ENCODE measurements at regions not wholly inside any gene's neighbourhood (a gene's known extent, or its start where the extent isn't known, plus 50 kb on each side); places are given as distances from the start of the nearest gene placed in this dataset.

- FAIRE-seq (no peak), DNase-seq (ENCODE audit: low spot score) (no peak)
Observed at GRCh38 chr9:13493697-13494096, 214.2 kb upstream of the MPDZ start.

DNA sequence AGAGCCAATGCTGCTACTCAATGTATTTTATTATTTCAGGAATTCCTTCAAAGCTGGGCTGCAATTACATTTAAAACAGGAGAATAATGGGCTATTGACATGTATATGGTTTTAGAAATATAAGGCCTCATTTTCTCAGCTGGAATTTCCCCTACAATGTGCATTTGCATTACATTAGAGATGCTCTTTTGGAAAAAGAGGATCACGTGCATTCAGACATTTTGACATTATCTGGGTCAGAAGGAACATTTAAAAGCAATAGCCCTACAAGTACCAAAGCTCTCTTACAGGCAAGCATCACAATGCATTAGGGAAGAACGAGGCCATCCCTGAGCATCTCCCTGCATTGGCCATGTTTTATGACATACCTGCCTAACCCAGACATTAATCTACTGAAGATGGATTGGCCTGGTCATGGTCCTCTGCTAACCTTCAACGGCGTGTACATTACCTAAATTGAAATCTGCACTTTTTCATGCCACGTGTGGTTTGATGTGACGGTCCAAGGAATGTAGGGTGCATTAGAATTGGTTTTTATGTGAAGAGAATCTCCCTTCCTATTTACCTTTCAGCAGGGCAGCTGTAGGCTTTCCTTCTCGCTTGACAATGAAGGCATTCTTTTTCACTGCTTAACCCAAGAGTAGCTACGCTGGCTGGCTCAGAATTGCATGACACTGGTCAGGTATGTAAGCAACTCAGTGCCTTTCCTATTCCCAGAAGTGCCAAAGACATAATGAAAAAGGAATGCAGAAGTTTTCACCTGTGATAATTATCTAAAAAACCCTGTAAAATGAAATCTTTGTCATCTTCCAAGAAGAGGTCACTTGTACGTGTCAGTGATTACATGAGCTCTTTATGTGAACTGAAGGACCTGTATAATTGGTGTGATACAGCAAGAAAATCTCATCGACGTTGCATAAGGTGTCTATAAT lies 212.3 kb upstream of the MPDZ start:
- FAIRE-seq (no peak), DNase-seq (ENCODE audit: low spot score) (no peak)

DNA sequence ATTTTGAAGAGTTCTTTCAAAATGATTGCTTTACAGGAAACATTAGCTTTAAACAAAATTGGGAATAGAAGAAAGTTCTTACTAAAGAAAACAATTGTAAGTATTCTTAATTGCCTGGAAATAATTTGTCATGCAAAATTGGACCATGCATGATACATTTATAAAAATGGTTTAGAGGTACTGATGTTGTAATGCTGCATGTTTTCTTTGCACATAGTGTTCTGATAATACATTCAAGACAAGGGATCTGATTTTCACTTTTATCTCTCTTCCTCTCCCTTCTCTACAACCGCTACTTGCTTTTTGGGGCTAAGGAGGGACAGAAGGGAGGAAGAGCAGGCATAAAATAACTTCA lies 211.6 kb upstream of the MPDZ start:
- FAIRE-seq = no peak
- no peak for DNase-seq (ENCODE audit: low spot score)

GRCh38 chr9:13487936-13488335 lies 208.4 kb upstream of the MPDZ start:
- no peak for FAIRE-seq
- DNase-seq (ENCODE audit: low spot score) = no peak

DNA sequence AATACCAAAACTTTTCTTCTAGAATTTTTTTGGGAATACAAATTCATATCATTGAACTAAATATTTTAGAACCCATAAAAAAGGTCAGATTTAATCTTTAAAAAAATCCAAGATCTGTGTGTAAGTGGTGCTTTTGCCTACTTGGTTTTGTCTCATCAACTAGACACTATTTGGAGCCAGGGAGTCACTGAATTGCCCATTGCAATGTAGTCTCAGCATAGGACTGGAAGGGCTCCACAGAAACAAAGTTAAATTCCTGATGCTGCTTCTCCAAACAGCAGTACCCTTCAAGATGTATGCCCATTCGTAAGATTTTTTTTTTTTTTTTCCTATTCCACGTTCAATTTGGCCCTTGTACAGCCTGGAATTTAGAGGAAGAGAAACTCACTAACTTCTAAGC lies 208.0 kb upstream of the MPDZ start:
- FAIRE-seq (no peak), DNase-seq (ENCODE audit: low spot score) (no peak)

DNA sequence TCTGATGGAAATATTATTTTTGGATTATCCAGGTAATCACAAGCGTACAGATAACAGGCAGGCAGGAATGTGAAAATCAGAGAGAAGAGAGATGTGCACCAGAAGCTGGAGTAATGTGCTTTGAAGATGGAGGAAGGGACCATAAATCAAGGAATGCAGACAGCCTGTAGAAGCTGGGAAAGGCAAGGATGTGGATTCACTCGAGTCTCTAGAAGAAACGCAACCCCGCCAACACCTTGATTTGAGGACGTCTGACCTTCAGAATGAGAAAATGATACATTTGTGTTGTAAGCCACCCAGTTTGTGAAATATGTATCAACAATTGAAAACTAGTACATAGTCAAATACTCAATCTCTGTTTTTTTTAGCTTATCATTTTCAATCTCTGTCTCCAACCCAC lies 207.6 kb upstream of the MPDZ start:
- DNase-seq (ENCODE audit: low spot score) (no peak), FAIRE-seq (no peak)

GRCh38 chr9:13485068-13485596 lies 205.6 kb upstream of the MPDZ start:
- DNase-seq (ENCODE audit: low spot score) (peak; percentile 10), FAIRE-seq (no peak)

DNA sequence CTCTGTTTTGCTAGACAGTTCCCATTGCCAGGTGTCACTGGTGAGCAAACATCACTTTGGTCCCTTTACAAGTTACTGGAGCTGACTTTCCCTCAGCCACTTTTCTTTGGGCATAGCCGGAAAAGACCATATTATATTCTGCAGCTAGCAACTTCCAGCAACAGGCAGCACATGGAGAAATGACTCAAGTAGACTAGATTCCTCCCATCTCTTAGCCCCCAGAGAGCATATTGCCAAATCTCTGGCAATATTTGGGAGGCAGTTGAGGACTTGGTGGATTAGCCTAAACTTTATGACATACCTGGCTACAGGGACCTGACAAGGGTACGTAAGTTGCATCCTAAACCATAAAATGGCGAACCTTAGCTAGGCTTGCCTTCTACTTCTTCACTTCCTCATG lies 204.7 kb upstream of the MPDZ start:
- no peak for FAIRE-seq
- no peak for DNase-seq (ENCODE audit: low spot score)

- DNase-seq (ENCODE audit: low spot score) = no peak
- FAIRE-seq = no peak
Observed at GRCh38 chr9:13481274-13481673, 201.8 kb upstream of the MPDZ start.

- no peak for FAIRE-seq
- DNase-seq (ENCODE audit: low spot score) = no peak
Observed at GRCh38 chr9:13480693-13481092, 201.2 kb upstream of the MPDZ start.

DNA sequence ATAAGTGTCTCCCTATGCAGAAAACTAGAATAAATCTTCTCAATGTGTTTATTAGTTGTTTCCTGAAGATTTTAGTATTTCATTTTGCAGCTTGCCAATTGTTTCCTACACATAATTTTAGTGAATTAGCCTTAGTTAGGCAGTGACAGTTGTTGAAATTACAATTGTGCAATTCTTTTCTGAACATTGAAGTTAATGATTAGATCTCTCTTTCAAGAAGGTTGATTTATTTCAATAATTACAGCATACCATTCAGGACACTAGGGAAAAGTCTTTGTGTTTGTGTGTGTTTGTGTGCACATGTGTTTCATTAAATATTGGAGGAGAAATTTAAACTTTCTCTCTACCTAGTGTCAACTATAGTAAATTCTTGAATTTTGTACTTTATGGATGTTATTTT lies 199.6 kb upstream of the MPDZ start:
- DNase-seq (ENCODE audit: low spot score) = no peak
- FAIRE-seq = no peak

GRCh38 chr9:13478639-13479038 lies 199.1 kb upstream of the MPDZ start:
- DNase-seq (ENCODE audit: low spot score) (no peak), FAIRE-seq (no peak)

- no peak for FAIRE-seq
- DNase-seq (ENCODE audit: low spot score) = no peak
Observed at GRCh38 chr9:13478160-13478559, 198.7 kb upstream of the MPDZ start.

- FAIRE-seq (no peak), DNase-seq (ENCODE audit: low spot score) (no peak)
Observed at GRCh38 chr9:13470836-13471235, 191.3 kb upstream of the MPDZ start.

DNA sequence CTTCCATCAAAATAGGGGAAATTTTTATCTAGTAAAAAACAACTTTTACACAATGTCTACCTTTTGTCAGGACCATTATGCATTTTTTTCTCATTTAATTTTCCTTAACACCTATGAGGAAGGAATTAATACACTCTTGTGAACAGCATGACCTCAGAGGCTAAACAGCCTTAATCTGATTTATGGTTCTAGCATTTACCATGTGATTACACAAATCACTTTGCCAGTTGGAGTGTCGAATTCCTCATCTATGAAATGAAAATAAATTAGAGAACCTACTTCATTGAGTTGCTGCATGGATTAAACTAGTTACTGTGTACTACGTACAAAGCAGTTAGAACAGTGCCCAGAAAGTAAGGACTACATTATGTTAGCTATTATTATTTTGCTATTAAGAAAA lies 187.7 kb upstream of the MPDZ start:
- FAIRE-seq (no peak), DNase-seq (ENCODE audit: low spot score) (no peak)

DNA sequence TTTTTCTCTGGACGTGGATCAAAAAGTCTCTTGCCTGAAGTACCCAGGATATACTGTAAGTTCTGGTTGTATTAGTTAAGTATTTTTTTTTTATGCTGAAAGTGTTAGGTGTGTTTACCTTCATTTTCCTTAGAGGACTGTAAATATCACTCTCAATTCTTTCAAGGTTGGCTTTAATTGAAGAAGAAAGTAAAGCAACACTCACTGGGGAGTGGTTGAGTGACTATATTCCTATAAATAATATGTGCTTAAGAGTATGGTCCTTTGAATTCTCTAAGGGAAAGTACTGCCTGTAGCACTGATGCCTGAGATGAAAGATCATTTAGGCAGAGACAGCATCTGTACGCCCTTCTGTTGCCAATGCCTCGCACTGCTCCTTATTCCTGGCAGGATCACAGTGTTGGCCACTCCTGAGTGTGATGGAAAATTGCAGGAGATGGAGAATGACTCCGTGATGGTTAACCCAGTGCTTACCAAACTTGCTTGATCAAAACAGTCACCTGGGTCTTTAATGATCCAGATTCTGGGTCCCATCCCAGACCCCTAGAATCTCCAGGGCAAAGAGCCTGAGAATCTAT lies 182.0 kb upstream of the MPDZ start:
- no peak for DNase-seq (ENCODE audit: low spot score)
- FAIRE-seq = no peak

GRCh38 chr9:13459071-13459470 lies 179.6 kb upstream of the MPDZ start:
- no peak for DNase-seq (ENCODE audit: low spot score)
- no peak for FAIRE-seq

- DNase-seq (ENCODE audit: low spot score) (no peak), FAIRE-seq (no peak)
Observed at GRCh38 chr9:13457795-13458194, 178.3 kb upstream of the MPDZ start.

GRCh38 chr9:13450723-13451122 lies 171.2 kb upstream of the MPDZ start:
- DNase-seq (ENCODE audit: low spot score) = peak; percentile 18
- no peak for FAIRE-seq

- no peak for FAIRE-seq
Observed at GRCh38 chr9:13448482-13448881, 169.0 kb upstream of the MPDZ start.

DNA sequence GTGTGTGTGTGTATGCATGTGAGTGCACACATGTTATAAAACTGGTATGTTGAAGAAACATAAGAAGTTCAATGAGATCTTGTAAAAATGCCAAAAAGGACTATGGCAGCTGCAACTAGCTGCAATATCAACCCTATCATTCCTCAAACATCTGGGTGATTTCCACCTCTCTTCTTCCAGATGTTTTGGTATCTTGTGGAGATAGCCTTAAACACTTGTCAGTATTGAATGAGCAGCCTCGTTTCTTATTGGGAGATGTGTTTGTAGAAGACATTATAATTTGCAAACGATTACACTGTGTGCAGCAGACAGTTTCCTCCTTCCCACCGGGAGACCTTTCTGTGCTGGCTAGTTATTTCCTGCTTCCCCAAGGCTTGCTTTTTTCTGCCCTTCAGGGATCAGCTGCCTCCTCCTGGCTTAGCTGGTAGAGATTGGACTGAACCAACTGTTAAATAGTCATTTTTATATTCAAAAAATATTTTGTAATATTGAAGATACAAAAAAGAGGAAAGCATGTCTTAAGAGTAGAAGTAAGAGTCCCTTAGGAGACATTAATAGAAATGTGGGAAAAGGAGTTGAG lies 168.4 kb upstream of the MPDZ start:
- no peak for FAIRE-seq
- DNase-seq (ENCODE audit: low spot score) = no peak

More at GRCh38 chr9:13448482-13448881, 169.0 kb upstream of the MPDZ start:
- DNase-seq (ENCODE audit: low spot score) = no peak

All from urothelium cell line (cell line).